Keratinocyte (primary cell): ENCODE measurements at regions not wholly inside any gene's neighbourhood (a gene's known extent, or its start where the extent isn't known, plus 50 kb on each side); places are given as distances from the start of the nearest gene placed in this dataset.

Source experiments
- DNase-seq: peaks from one replicate; pipeline ENCODE4 v3.0.0-alpha.2; 2011; ENCODE audit warnings: low read depth, missing footprints, low spot score
- FAIRE-seq: peaks from 2 replicates; lab custom pipeline; 2011; peaks lifted over from hg19 to GRCh38; lab: Jason Lieb, UNC
- H2AFZ ChIP-seq: 2 replicates; pipeline ENCODE4 v1.6.0; 2012; ENCODE audit warnings: low read length, control low read depth, inconsistent platforms; ENCODE audit not compliant: control insufficient read depth
- H3K27ac ChIP-seq: 2 replicates; pipeline ENCODE4 v1.5.1; 2011; ENCODE audit warnings: low read length; ENCODE audit not compliant: control insufficient read depth, insufficient read depth
- H3K27me3 ChIP-seq: 3 replicates; pipeline ENCODE4 v1.6.0; 2011; ENCODE audit warnings: low read length; ENCODE audit not compliant: control insufficient read depth, insufficient read depth; ENCODE audit errors: extremely low read depth
- H3K36me3 ChIP-seq, 2 experiments: 2 replicates in 1 of 2; 3 replicates in 1 of 2; pipeline ENCODE4 v1.5.1; 2011; ENCODE audit warnings: low read length in 2 of 2, mild to moderate bottlenecking in 1 of 2; ENCODE audit not compliant: control insufficient read depth in 2 of 2, insufficient read depth in 2 of 2; ENCODE audit errors: extremely low read depth in 1 of 2
- H3K4me1 ChIP-seq: 3 replicates; pipeline ENCODE4 v1.5.1; 2011; ENCODE audit warnings: low read length; ENCODE audit not compliant: control insufficient read depth, insufficient read depth; ENCODE audit errors: extremely low read depth
- H3K4me2 ChIP-seq: 3 replicates; pipeline ENCODE4 v1.6.0; 2011; ENCODE audit warnings: low read depth, low read length; ENCODE audit not compliant: control insufficient read depth, insufficient read depth; ENCODE audit errors: extremely low read depth
- H3K4me3 ChIP-seq, 3 experiments: fragments of 200-600 bp in 1 of 3; sonication (generic) in 1 of 3; 2 replicates in 2 of 3; 3 replicates in 1 of 3; pipeline ENCODE4 v1.5.1; 2011 to 2016; ENCODE audit warnings: low read length in 3 of 3, mild to moderate bottlenecking in 3 of 3, control low read depth in 2 of 3, inconsistent platforms in 1 of 3, low read depth in 1 of 3, mixed read lengths in 1 of 3, mixed run types in 1 of 3, moderate library complexity in 1 of 3; ENCODE audit not compliant: control insufficient read depth in 2 of 3, insufficient read depth in 2 of 3; ENCODE audit errors: extremely low read depth in 1 of 3
- H3K79me2 ChIP-seq: 2 replicates; pipeline ENCODE4 v1.6.0; 2012; ENCODE audit warnings: low read length; ENCODE audit not compliant: control insufficient read depth, insufficient read depth
- H3K9ac ChIP-seq: 3 replicates; pipeline ENCODE4 v1.6.0; 2011; ENCODE audit warnings: low read length; ENCODE audit not compliant: control insufficient read depth, insufficient read depth; ENCODE audit errors: extremely low read depth
- H3K9me1 ChIP-seq: 3 replicates; pipeline ENCODE4 v1.6.0; 2011; ENCODE audit warnings: low read length; ENCODE audit not compliant: control insufficient read depth, insufficient read depth; ENCODE audit errors: extremely low read depth
- H3K9me3 ChIP-seq: 2 replicates; pipeline ENCODE4 v1.5.1; 2012; ENCODE audit warnings: low read depth, low read length; ENCODE audit not compliant: control insufficient read depth
- H4K20me1 ChIP-seq: 3 replicates; pipeline ENCODE4 v1.6.0; 2011; ENCODE audit warnings: low read length; ENCODE audit not compliant: control insufficient read depth, insufficient read depth; ENCODE audit errors: extremely low read depth
- EZH2 ChIP-seq: IDR thresholded peaks from one replicate; pipeline ENCODE4 v1.6.1; 2012; ENCODE audit warnings: inconsistent platforms, mild to moderate bottlenecking, low read length, moderate library complexity
- dilution Hi-C: fragments of 300-500 bp; cut with MboI; formaldehyde crosslinking; loops from one replicate; pipeline ENCODE4 v1.7.0; 2020; ENCODE audit warnings: low sequenced_read_pairs; ENCODE audit not compliant: extremely low pct_ligation_motif_present
- TF ChIP-seq, protein P1 (sequence below), 3 experiments: IDR thresholded peaks in 1 of 3; conservative IDR thresholded peaks in 1 of 3; optimal IDR thresholded peaks in 1 of 3; 2 replicates in 2 of 3; 3 replicates in 1 of 3; pipeline versions ENCODE3 to v1.5.1; 2011; ENCODE audit warnings: low read length in 3 of 3, mild to moderate bottlenecking in 3 of 3, moderate library complexity in 2 of 3, control low read depth in 1 of 3, inconsistent platforms in 1 of 3; ENCODE audit not compliant: insufficient read depth in 2 of 3; ENCODE audit errors: extremely low read depth in 1 of 3

DNA sequence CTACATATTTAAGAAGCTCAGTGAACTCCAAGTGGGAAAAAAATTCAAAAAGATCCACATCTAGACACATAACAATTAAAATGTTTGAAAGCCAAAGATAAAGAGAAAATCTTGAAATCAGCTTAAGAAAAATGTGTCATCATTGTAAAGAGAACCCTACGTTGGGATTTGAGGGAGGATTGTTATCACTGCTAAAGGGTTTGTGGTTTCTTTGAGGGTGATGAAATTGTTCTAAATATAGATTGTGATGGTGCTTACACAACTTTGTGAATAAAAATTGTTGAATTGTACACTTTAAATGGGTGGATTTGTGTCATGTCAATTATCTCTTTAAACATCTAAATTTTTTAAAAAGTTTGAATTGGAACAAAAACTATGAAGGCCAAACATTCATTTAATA is 92.2 kb upstream of the ADAMTS19 start:
- Histone ChIP-seq H2AFZ (no peak overlapping the region), H3K4me1 (no peaks in the 10 kb centered on the region), H3K9me3 (no peaks in the 10 kb centered on the region), H3K4me3 (no peak overlapping the region), H3K36me3 (no peaks in the 10 kb centered on the region), H3K27me3 (no peaks in the 10 kb centered on the region), H4K20me1 (no peaks in the 10 kb centered on the region), H3K9me1 (no peaks in the 10 kb centered on the region), H3K79me2 (no peaks in the 10 kb centered on the region), H3K4me2 (no peak overlapping the region), H3K27ac (no peak overlapping the region), H3K9ac (no peak overlapping the region)
- DNase-seq, result no peak
- no peak for FAIRE-seq
- dilution Hi-C loops, result no loop called here
- no peak for TF ChIP-seq EZH2
- TF ChIP-seq, protein P1, sequence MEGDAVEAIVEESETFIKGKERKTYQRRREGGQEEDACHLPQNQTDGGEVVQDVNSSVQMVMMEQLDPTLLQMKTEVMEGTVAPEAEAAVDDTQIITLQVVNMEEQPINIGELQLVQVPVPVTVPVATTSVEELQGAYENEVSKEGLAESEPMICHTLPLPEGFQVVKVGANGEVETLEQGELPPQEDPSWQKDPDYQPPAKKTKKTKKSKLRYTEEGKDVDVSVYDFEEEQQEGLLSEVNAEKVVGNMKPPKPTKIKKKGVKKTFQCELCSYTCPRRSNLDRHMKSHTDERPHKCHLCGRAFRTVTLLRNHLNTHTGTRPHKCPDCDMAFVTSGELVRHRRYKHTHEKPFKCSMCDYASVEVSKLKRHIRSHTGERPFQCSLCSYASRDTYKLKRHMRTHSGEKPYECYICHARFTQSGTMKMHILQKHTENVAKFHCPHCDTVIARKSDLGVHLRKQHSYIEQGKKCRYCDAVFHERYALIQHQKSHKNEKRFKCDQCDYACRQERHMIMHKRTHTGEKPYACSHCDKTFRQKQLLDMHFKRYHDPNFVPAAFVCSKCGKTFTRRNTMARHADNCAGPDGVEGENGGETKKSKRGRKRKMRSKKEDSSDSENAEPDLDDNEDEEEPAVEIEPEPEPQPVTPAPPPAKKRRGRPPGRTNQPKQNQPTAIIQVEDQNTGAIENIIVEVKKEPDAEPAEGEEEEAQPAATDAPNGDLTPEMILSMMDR (optimal IDR thresholded peaks at IDR 0.05 in 1 of 3, IDR thresholded peaks at IDR 0.05 in 1 of 3, conservative IDR thresholded peaks at IDR 0.05 in 1 of 3; ENCODE audit: extremely low read depth in 1 of 3, insufficient read depth in 2 of 3, low read length in 3 of 3), result no peak

DNA sequence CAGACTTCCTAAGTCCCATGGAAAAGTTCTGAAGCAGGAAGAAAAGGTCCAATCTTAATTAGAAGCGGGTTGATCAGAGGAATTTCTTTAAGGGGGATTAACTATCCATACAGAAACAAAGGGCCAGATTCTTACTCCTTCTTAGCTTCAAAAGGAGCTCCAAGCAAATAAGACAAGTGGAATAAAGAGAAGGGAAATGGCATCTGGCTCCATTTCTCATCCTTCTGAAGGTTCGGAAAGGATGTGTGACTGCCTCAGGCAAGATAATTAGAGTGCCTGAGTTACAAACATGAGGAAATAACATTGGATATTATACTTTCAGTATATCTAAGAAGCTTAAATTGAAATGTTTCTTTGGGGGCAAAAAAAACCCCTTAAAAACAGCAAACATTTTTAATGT is 88.1 kb upstream of the ADAMTS19 start:
- no peak overlapping the region for H3K4me3 ChIP-seq
- no peaks in the 10 kb centered on the region for H3K27me3 ChIP-seq
- dilution Hi-C loops, result no loop called here
- no peaks in the 10 kb centered on the region for H3K9me1 ChIP-seq
- no peak overlapping the region for H3K4me2 ChIP-seq
- no peak overlapping the region for H2AFZ ChIP-seq
- H3K27ac ChIP-seq, result no peak overlapping the region
- FAIRE-seq (no peak), DNase-seq (no peak)
- no peaks in the 10 kb centered on the region for H4K20me1 ChIP-seq
- no peaks in the 10 kb centered on the region for H3K79me2 ChIP-seq
- H3K4me1 ChIP-seq, result no peaks in the 10 kb centered on the region
- H3K9ac ChIP-seq, result no peak overlapping the region
- TF ChIP-seq EZH2, result no peak
- TF ChIP-seq, protein P1 (optimal IDR thresholded peaks at IDR 0.05 in 1 of 3, IDR thresholded peaks at IDR 0.05 in 1 of 3, conservative IDR thresholded peaks at IDR 0.05 in 1 of 3; ENCODE audit: extremely low read depth in 1 of 3, insufficient read depth in 2 of 3, low read length in 3 of 3), result no peak
- H3K9me3 ChIP-seq, result no peaks in the 10 kb centered on the region
- no peaks in the 10 kb centered on the region for H3K36me3 ChIP-seq
